Epithelial cell of esophagus (primary cell): ENCODE measurements at regions not wholly inside any gene's neighbourhood (a gene's known extent, or its start where the extent isn't known, plus 50 kb on each side); places are given as distances from the start of the nearest gene placed in this dataset.

Experiments used
- DNase-seq: peaks from one replicate; pipeline ENCODE4 v3.0.0; 2010; ENCODE audit warnings: low read depth
- H3K4me3 ChIP-seq: 2 replicates; pipeline ENCODE4 v1.5.1; 2011; ENCODE audit warnings: mild to moderate bottlenecking, low read length, control low read depth
- CTCF ChIP-seq: IDR thresholded peaks from 2 replicates; pipeline ENCODE4 v1.5.1; 2011; ENCODE audit warnings: low read depth, mild to moderate bottlenecking, low read length, control low read depth, inconsistent platforms; ENCODE audit not compliant: insufficient read depth; ENCODE audit errors: missing control alignments

- DNase-seq: no peak
- no peak for TF ChIP-seq CTCF
- no peak overlapping the region for H3K4me3 ChIP-seq
Observed at GRCh38 chr16:59749662-59750336, 1015.7 kb upstream of the GOT2 start.

GRCh38 chr16:59748531-59748930 is 1014.4 kb upstream of the GOT2 start:
- DNase-seq: no peak
- H3K4me3 ChIP-seq: no peak overlapping the region
- TF ChIP-seq CTCF: no peak

GRCh38 chr16:59743504-59743903 is 1009.4 kb upstream of the GOT2 start:
- TF ChIP-seq CTCF: no peak
- DNase-seq: no peak
- H3K4me3 ChIP-seq: no peak overlapping the region

- DNase-seq: no peak
- TF ChIP-seq CTCF: no peak
- H3K4me3 ChIP-seq: no peak overlapping the region
Observed at GRCh38 chr16:59740858-59741257, 1006.7 kb upstream of the GOT2 start.

- TF ChIP-seq CTCF: no peak
- H3K4me3 ChIP-seq: no peak overlapping the region
- DNase-seq: no peak
Observed at GRCh38 chr16:59737274-59737673, 1003.2 kb upstream of the GOT2 start.

GRCh38 chr16:59733321-59733720 is 999.2 kb upstream of the GOT2 start:
- no peak overlapping the region for H3K4me3 ChIP-seq
- no peak for DNase-seq
- TF ChIP-seq CTCF: no peak

- no peak for DNase-seq
- no peak overlapping the region for H3K4me3 ChIP-seq
- TF ChIP-seq CTCF: no peak
Observed at GRCh38 chr16:59729613-59730012, 995.5 kb upstream of the GOT2 start.
